ENCODE measurements at regions not wholly inside any gene's neighbourhood (a gene's known extent, or its start where the extent isn't known, plus 50 kb on each side); places are given as distances from the start of the nearest gene placed in this dataset.

DNA sequence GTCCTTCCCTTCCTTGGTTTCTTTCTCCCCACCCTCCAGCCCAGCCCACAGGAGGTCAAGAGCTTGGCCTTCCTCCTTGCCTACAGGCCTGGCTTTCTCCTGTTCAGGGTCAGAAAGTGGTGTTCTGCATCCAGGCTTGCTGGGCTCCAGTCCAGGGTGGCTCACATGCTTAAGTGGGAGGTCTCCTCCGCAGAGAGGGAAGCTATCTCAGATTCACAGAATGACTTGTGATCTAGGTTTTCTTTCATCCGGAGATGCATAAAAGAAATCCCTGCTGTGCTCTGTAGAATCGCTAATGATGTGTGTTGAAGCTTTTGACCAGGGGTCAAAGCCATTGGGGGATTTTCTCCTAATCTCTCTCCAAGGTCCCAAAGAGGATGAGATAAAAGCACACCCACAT is 382.3 kb upstream of the EEF2KMT start:
- Mint-ChIP-seq H3K36me3 (ENCODE audit: low read depth) (no peaks in the 10 kb centered on the region), H3K4me3 (ENCODE audit: unreplicated experiment) (no peak overlapping the region), H3K4me1 (ENCODE audit: low read depth) (no peaks in the 10 kb centered on the region), H3K27ac (ENCODE audit: unreplicated experiment) (no peak overlapping the region), H3K9me3 (ENCODE audit: low read depth) (peaks cover 12% of the 10 kb centered on the region), H3K27me3 (ENCODE audit: low read depth) (no peaks in the 10 kb centered on the region)
- TF ChIP-seq, protein P1, sequence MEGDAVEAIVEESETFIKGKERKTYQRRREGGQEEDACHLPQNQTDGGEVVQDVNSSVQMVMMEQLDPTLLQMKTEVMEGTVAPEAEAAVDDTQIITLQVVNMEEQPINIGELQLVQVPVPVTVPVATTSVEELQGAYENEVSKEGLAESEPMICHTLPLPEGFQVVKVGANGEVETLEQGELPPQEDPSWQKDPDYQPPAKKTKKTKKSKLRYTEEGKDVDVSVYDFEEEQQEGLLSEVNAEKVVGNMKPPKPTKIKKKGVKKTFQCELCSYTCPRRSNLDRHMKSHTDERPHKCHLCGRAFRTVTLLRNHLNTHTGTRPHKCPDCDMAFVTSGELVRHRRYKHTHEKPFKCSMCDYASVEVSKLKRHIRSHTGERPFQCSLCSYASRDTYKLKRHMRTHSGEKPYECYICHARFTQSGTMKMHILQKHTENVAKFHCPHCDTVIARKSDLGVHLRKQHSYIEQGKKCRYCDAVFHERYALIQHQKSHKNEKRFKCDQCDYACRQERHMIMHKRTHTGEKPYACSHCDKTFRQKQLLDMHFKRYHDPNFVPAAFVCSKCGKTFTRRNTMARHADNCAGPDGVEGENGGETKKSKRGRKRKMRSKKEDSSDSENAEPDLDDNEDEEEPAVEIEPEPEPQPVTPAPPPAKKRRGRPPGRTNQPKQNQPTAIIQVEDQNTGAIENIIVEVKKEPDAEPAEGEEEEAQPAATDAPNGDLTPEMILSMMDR (IDR thresholded peaks at IDR 0.05), result no peak
- no peak for DNase-seq (ENCODE audit: low spot score)

DNA sequence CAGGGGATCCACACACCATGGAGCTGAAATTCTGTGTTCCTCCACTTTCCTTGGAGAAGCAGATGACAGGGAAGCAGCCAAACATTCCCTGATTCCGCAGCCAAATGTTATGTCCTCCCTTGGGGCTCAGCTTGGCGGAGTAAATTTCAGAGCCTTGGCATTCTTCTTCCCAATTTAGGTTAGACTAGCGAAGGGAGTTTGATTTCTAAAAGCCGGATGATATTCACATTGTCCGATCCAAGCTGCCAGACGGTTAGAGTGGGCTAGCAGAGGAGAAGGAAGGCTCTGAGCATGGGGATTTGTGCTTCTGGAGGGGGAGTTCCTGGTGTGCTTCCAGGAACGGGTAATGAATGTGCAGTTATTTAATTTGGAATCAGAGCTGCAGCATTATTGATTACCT is 380.4 kb upstream of the EEF2KMT start:
- TF ChIP-seq, protein P1 (IDR thresholded peaks at IDR 0.05), result no peak
- no peaks in the 10 kb centered on the region for H3K27me3 Mint-ChIP-seq (ENCODE audit: low read depth)
- peaks cover 9% of the 10 kb centered on the region for H3K9me3 Mint-ChIP-seq (ENCODE audit: low read depth)
- no peak overlapping the region for H3K4me3 Mint-ChIP-seq (ENCODE audit: unreplicated experiment)
- DNase-seq (ENCODE audit: low spot score), result no peak
- no peaks in the 10 kb centered on the region for H3K36me3 Mint-ChIP-seq (ENCODE audit: low read depth)
- H3K27ac Mint-ChIP-seq (ENCODE audit: unreplicated experiment), result no peak overlapping the region
- no peaks in the 10 kb centered on the region for H3K4me1 Mint-ChIP-seq (ENCODE audit: low read depth)

GRCh38 chr16:5477251-5477650 is 379.7 kb upstream of the EEF2KMT start:
- no peak for DNase-seq (ENCODE audit: low spot score)
- no peaks in the 10 kb centered on the region for H3K4me1 Mint-ChIP-seq (ENCODE audit: low read depth)
- H3K27ac Mint-ChIP-seq (ENCODE audit: unreplicated experiment), result no peak overlapping the region
- no peaks in the 10 kb centered on the region for H3K27me3 Mint-ChIP-seq (ENCODE audit: low read depth)
- peaks cover 12% of the 10 kb centered on the region for H3K9me3 Mint-ChIP-seq (ENCODE audit: low read depth)
- no peak overlapping the region for H3K4me3 Mint-ChIP-seq (ENCODE audit: unreplicated experiment)
- TF ChIP-seq, protein P1 (IDR thresholded peaks at IDR 0.05), result no peak
- no peaks in the 10 kb centered on the region for H3K36me3 Mint-ChIP-seq (ENCODE audit: low read depth)

GRCh38 chr16:5472552-5472951 is 375.0 kb upstream of the EEF2KMT start:
- no peak for DNase-seq (ENCODE audit: low spot score)
- Mint-ChIP-seq H3K36me3 (ENCODE audit: low read depth) (no peaks in the 10 kb centered on the region), H3K27ac (ENCODE audit: unreplicated experiment) (no peak overlapping the region), H3K9me3 (ENCODE audit: low read depth) (peaks cover 12% of the 10 kb centered on the region), H3K4me1 (ENCODE audit: low read depth) (no peaks in the 10 kb centered on the region), H3K4me3 (ENCODE audit: unreplicated experiment) (no peak overlapping the region), H3K27me3 (ENCODE audit: low read depth) (no peaks in the 10 kb centered on the region)
- TF ChIP-seq, protein P1 (IDR thresholded peaks at IDR 0.05), result no peak

DNA sequence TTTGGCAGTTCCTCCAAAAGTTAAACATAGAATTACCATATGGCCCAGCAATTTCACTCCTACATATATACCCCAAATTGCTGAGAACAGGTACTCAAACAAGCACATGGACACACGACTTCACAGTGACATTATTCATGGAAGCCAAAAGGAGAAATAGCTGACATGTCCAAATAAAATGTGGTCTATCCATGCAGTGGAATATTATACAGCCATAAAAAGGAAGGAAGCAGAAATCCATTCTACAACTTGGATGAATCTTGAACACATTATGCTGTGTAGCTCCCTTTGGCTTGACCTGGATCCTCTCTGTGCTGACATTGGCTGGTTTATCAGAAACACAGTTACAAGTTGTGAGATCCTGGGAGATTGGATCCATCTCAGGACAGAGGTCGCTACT is 370.9 kb upstream of the EEF2KMT start:
- Mint-ChIP-seq H3K4me3 (ENCODE audit: unreplicated experiment) (no peak overlapping the region), H3K4me1 (ENCODE audit: low read depth) (no peaks in the 10 kb centered on the region), H3K9me3 (ENCODE audit: low read depth) (peaks cover 27% of the 10 kb centered on the region), H3K36me3 (ENCODE audit: low read depth) (no peaks in the 10 kb centered on the region), H3K27ac (ENCODE audit: unreplicated experiment) (no peak overlapping the region), H3K27me3 (ENCODE audit: low read depth) (no peaks in the 10 kb centered on the region)
- no peak for DNase-seq (ENCODE audit: low spot score)
- TF ChIP-seq, protein P1 (IDR thresholded peaks at IDR 0.05), result no peak

Data from chondrocyte (in vitro differentiated cells).